SU-DHL-6 (cell line): ENCODE measurements at regions not wholly inside any gene's neighbourhood (a gene's known extent, or its start where the extent isn't known, plus 50 kb on each side); places are given as distances from the start of the nearest gene placed in this dataset.

Experiments used
- H2AFZ ChIP-seq: fragments of 200-600 bp; sonication (generic); 2 replicates; pipeline ENCODE4 v1.6.1; 2014; ENCODE audit warnings: low read depth, mild to moderate bottlenecking, moderate library complexity, mixed read lengths, antibody characterized with exemption, low read length; ENCODE audit not compliant: severe bottlenecking
- H3F3A ChIP-seq: fragments of 200-600 bp; shearing (Covaris generic); 2 replicates; pipeline ENCODE4 v1.6.0; 2016; ENCODE audit warnings: antibody characterized with exemption, mild to moderate bottlenecking; ENCODE audit not compliant: insufficient read depth
- H3K27ac ChIP-seq: fragments of 200-600 bp; sonication (generic); 2 replicates; pipeline ENCODE4 v1.5.1; 2016; ENCODE audit warnings: low read depth, mild to moderate bottlenecking, low read length, moderate library complexity, mixed read lengths
- H3K27me3 ChIP-seq: fragments of 200-600 bp; sonication (generic), shearing (Covaris generic); 2 replicates; pipeline ENCODE4 v1.6.0; 2014; ENCODE audit warnings: mild to moderate bottlenecking, low read length
- H3K36me3 ChIP-seq: fragments of 200-600 bp; sonication (generic); 2 replicates; pipeline ENCODE4 v1.6.1; 2014; ENCODE audit warnings: mild to moderate bottlenecking, low read length, mixed read lengths
- H3K4me2 ChIP-seq: fragments of 300-600, 200-600 bp; shearing (Covaris generic), sonication (generic); 2 replicates; pipeline ENCODE4 v1.6.0; 2014; ENCODE audit warnings: low read length, low read depth, mild to moderate bottlenecking; ENCODE audit not compliant: poor library complexity, severe bottlenecking
- H3K4me3 ChIP-seq: fragments of 200-600 bp; sonication (generic); 2 replicates; pipeline ENCODE4 v1.5.1; 2014; ENCODE audit warnings: antibody characterized with exemption, low read length, mild to moderate bottlenecking, mixed read lengths; ENCODE audit not compliant: insufficient read depth, poor library complexity, severe bottlenecking
- H3K79me2 ChIP-seq: fragments of 200-600 bp; sonication (generic); 2 replicates; pipeline ENCODE4 v1.6.1; 2014; ENCODE audit warnings: mild to moderate bottlenecking, low read length, moderate library complexity; ENCODE audit not compliant: insufficient read depth
- H3K9ac ChIP-seq: fragments of 200-600 bp; sonication (generic); 2 replicates; pipeline ENCODE4 v1.7.0; 2014; ENCODE audit warnings: mild to moderate bottlenecking, low read length
- H3K9me2 ChIP-seq: fragments of 200-600 bp; sonication (generic); replicated peaks from 2 replicates; pipeline ENCODE4 v1.6.1; 2014; ENCODE audit warnings: low read length; ENCODE audit not compliant: insufficient read depth
- H3K9me3 ChIP-seq: fragments of 200-600 bp; sonication (generic); 2 replicates; pipeline ENCODE4 v1.6.1; 2014; ENCODE audit warnings: low read length, mixed read lengths; ENCODE audit not compliant: insufficient read depth
- H4K20me1 ChIP-seq: fragments of 200-600 bp; sonication (generic); 2 replicates; pipeline ENCODE4 v1.6.1; 2014; ENCODE audit warnings: low read depth, mild to moderate bottlenecking, antibody characterized with exemption, low read length, moderate library complexity, mixed read lengths
- CTCF ChIP-seq: fragments of 200-600 bp; sonication (generic); IDR thresholded peaks from one replicate; pipeline ENCODE4 v1.5.1; 2017; ENCODE audit warnings: antibody characterized with exemption, mild to moderate bottlenecking, low read length, moderate library complexity; ENCODE audit not compliant: insufficient read depth, poor library complexity, severe bottlenecking
- EZH2phosphoT487 ChIP-seq: fragments of 200-600 bp; sonication (generic), shearing (Covaris generic); conservative IDR thresholded peaks from 2 replicates; pipeline ENCODE4 v1.6.1; 2018; ENCODE audit warnings: mild to moderate bottlenecking, antibody characterized with exemption, low read length, moderate library complexity, mixed read lengths

GRCh38 chr4:127445471-127445870 lies 187.3 kb upstream of the INTU start:
- no peaks in the 10 kb centered on the region for H4K20me1 ChIP-seq
- no peaks in the 10 kb centered on the region for H3K36me3 ChIP-seq
- no peaks in the 10 kb centered on the region for H3K9me3 ChIP-seq
- no peaks in the 10 kb centered on the region for H3K79me2 ChIP-seq
- no peaks in the 10 kb centered on the region for H3K9me2 ChIP-seq
- no peak overlapping the region for H2AFZ ChIP-seq
- H3K4me3 ChIP-seq: no peak overlapping the region
- no peaks in the 10 kb centered on the region for H3F3A ChIP-seq
- no peak for TF ChIP-seq CTCF
- TF ChIP-seq EZH2phosphoT487: no peak
- H3K27me3 ChIP-seq: no peaks in the 10 kb centered on the region
- H3K27ac ChIP-seq: no peak overlapping the region
- H3K9ac ChIP-seq: no peak overlapping the region
- H3K4me2 ChIP-seq: no peak overlapping the region

GRCh38 chr4:127446427-127446885 lies 186.3 kb upstream of the INTU start:
- no peaks in the 10 kb centered on the region for H3K9me2 ChIP-seq
- no peaks in the 10 kb centered on the region for H3K27me3 ChIP-seq
- H3K27ac ChIP-seq: no peak overlapping the region
- no peak overlapping the region for H3K4me3 ChIP-seq
- H3K9me3 ChIP-seq: no peaks in the 10 kb centered on the region
- no peaks in the 10 kb centered on the region for H3K79me2 ChIP-seq
- H4K20me1 ChIP-seq: no peaks in the 10 kb centered on the region
- H3F3A ChIP-seq: no peaks in the 10 kb centered on the region
- H3K36me3 ChIP-seq: no peaks in the 10 kb centered on the region
- no peak overlapping the region for H3K4me2 ChIP-seq
- H3K9ac ChIP-seq: no peak overlapping the region
- TF ChIP-seq CTCF (no peak), EZH2phosphoT487 (no peak)
- no peak overlapping the region for H2AFZ ChIP-seq

- Histone ChIP-seq H3K9me2 (no peaks in the 10 kb centered on the region), H4K20me1 (no peaks in the 10 kb centered on the region), H3K4me2 (no peak overlapping the region), H3K79me2 (no peaks in the 10 kb centered on the region), H3K9ac (no peak overlapping the region), H3K4me3 (no peak overlapping the region), H2AFZ (no peak overlapping the region), H3K27me3 (no peaks in the 10 kb centered on the region), H3F3A (no peaks in the 10 kb centered on the region), H3K36me3 (no peaks in the 10 kb centered on the region), H3K9me3 (no peaks in the 10 kb centered on the region), H3K27ac (no peak overlapping the region)
- TF ChIP-seq CTCF (no peak), EZH2phosphoT487 (no peak)
Measured at GRCh38 chr4:127448986-127449385, 183.8 kb upstream of the INTU start.
